WERI-Rb-1 (cell line): ENCODE measurements at regions not wholly inside any gene's neighbourhood (a gene's known extent, or its start where the extent isn't known, plus 50 kb on each side); places are given as distances from the start of the nearest gene placed in this dataset.

Experiments used
- DNase-seq: peaks from one replicate; pipeline ENCODE4 v3.0.0-alpha.2; 2020
- H3K27ac ChIP-seq: fragments of 250-450 bp; sonication (Bioruptor Pico); 2 replicates; pipeline ENCODE4 v1.5.1; 2020; ENCODE audit warnings: mild to moderate bottlenecking, moderate library complexity
- H3K27me3 ChIP-seq: fragments of 250-450 bp; sonication (Bioruptor Pico); 2 replicates; pipeline ENCODE4 v1.5.1; 2021; ENCODE audit warnings: mild to moderate bottlenecking, low read depth, moderate library complexity; ENCODE audit not compliant: insufficient read depth, severe bottlenecking
- H3K36me3 ChIP-seq: fragments of 250-450 bp; sonication (Bioruptor Pico); 2 replicates; pipeline ENCODE4 v1.5.1; 2020; ENCODE audit warnings: mild to moderate bottlenecking, moderate library complexity
- H3K4me3 ChIP-seq: 2 replicates; pipeline ENCODE4 v1.5.1; 2011; ENCODE audit warnings: low read depth, mild to moderate bottlenecking, control low read depth, low read length
- H3K9me3 ChIP-seq: fragments of 250-450 bp; sonication (Bioruptor Pico); 2 replicates; pipeline ENCODE4 v1.5.1; 2021; ENCODE audit warnings: mild to moderate bottlenecking, moderate library complexity; ENCODE audit not compliant: severe bottlenecking
- TF ChIP-seq, protein P1 (sequence below): IDR thresholded peaks from 2 replicates; pipeline ENCODE4 v1.5.1; 2011; ENCODE audit warnings: low read depth, mild to moderate bottlenecking, control low read depth, inconsistent platforms, low read length

GRCh38 chr5:106680330-106680729, 990.4 kb downstream of the EFNA5 start:
- Histone ChIP-seq H3K36me3 (no peaks in the 10 kb centered on the region), H3K9me3 (peaks cover 4% of the 10 kb centered on the region), H3K27me3 (no peaks in the 10 kb centered on the region), H3K4me3 (no peak overlapping the region), H3K27ac (no peak overlapping the region)
- no peak for DNase-seq
- TF ChIP-seq, protein P1, sequence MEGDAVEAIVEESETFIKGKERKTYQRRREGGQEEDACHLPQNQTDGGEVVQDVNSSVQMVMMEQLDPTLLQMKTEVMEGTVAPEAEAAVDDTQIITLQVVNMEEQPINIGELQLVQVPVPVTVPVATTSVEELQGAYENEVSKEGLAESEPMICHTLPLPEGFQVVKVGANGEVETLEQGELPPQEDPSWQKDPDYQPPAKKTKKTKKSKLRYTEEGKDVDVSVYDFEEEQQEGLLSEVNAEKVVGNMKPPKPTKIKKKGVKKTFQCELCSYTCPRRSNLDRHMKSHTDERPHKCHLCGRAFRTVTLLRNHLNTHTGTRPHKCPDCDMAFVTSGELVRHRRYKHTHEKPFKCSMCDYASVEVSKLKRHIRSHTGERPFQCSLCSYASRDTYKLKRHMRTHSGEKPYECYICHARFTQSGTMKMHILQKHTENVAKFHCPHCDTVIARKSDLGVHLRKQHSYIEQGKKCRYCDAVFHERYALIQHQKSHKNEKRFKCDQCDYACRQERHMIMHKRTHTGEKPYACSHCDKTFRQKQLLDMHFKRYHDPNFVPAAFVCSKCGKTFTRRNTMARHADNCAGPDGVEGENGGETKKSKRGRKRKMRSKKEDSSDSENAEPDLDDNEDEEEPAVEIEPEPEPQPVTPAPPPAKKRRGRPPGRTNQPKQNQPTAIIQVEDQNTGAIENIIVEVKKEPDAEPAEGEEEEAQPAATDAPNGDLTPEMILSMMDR: no peak

DNA sequence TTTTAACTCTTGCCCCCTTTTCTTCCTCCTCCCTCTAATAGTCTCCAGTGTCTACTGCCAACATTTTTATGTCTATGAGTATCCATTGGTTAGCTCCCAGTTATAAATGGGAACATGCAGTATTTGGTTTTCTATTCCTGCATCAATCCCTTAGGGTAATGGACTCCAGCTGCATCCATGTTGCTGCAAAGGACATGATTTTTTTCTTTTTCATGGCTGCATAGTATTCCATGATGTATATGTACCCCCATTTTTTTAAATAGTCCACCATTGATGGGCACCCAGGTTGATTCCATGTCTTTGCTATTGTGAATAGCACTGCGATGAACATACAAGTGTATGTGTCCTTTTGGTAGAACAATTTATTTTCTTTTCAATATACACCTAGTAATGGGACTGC, 993.7 kb downstream of the EFNA5 start:
- DNase-seq: no peak
- TF ChIP-seq, protein P1: no peak
- Histone ChIP-seq H3K36me3 (no peaks in the 10 kb centered on the region), H3K4me3 (no peak overlapping the region), H3K27ac (no peak overlapping the region), H3K27me3 (no peaks in the 10 kb centered on the region), H3K9me3 (peaks cover 4% of the 10 kb centered on the region)

DNA sequence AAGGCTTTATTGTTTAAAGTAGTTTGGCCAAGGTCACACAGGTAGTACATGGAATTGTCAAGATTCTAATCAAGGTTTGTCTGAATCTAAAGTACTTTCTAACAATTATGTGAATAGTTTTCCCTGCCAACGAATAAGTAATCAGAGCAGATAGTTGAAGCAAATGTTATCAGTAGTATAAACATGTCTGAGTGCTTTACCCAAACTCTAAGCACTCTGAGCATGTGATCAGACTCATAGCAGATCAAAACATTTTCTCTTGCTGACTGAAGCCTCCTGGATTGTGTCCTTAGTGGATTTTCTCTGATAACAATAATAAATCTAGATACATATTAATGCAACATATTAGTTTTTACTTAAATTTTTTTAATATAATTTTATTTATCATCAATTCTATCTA, 995.0 kb downstream of the EFNA5 start:
- no peaks in the 10 kb centered on the region for H3K36me3 ChIP-seq
- no peak overlapping the region for H3K27ac ChIP-seq
- no peaks in the 10 kb centered on the region for H3K27me3 ChIP-seq
- TF ChIP-seq, protein P1: no peak
- H3K9me3 ChIP-seq: peaks cover 4% of the 10 kb centered on the region
- no peak for DNase-seq
- no peak overlapping the region for H3K4me3 ChIP-seq

DNA sequence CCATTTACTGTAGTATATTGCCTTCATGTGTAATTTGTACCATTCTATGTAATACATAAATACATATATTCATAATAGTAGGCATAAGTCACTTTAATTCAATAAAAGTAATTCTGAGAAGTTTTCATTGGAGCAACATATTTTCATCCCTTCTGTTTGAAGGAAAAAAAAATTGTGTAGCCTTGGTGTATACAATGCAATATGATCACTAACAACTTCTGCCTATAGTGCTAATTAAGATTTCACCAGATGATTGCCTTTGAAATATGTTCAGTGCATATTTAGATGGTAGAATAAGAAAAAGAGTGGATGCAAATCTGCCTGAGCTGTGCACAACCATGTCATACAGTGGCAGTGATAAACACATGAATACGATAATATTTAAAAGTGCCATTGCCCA, 996.8 kb downstream of the EFNA5 start:
- TF ChIP-seq, protein P1: no peak
- Histone ChIP-seq H3K27ac (no peak overlapping the region), H3K27me3 (no peaks in the 10 kb centered on the region), H3K4me3 (no peak overlapping the region), H3K9me3 (peaks cover 4% of the 10 kb centered on the region), H3K36me3 (no peaks in the 10 kb centered on the region)
- no peak for DNase-seq

DNA sequence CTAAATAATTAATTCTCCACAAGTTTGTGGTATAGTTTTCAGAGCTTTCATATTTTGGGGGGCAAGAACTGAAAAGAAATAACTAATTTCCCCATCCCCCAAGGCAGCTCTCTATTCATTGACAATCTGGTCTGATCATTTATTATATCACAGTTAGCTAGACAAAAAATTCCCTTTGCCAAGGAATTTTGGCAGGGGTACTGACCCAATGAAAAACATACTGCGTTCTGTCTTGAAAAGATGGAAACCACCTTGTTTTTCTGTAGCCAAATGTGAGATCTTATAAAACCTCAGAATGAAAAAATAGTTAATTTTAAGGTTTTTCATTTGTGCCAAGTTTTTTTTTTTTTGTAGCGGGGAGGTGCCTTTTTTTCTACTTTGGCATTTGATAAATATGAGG, 1008.9 kb downstream of the EFNA5 start:
- Histone ChIP-seq H3K27me3 (no peaks in the 10 kb centered on the region), H3K4me3 (no peak overlapping the region), H3K9me3 (no peaks in the 10 kb centered on the region), H3K27ac (no peak overlapping the region), H3K36me3 (no peaks in the 10 kb centered on the region)
- no peak for DNase-seq
- TF ChIP-seq, protein P1: no peak

DNA sequence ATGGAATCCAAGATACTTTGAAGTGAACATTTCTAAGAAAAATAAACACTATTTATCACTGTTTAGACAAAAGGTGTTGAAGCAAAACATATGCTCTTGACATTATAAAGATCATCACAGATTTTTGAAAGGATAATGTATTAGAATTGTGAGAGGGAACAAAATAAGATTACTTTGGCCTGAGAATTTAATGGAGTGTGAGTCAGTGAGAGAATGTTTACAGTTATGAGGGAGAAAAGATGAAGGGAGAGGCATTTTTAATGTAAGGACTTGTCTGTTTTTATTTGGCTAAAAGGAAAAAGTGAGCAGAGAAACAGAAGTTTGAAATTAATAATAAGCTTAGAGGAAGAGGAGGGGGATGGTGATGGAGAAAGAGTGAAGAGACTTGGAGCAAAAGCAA, 1010.1 kb downstream of the EFNA5 start:
- no peaks in the 10 kb centered on the region for H3K36me3 ChIP-seq
- H3K27ac ChIP-seq: no peak overlapping the region
- no peak for DNase-seq
- no peaks in the 10 kb centered on the region for H3K9me3 ChIP-seq
- no peaks in the 10 kb centered on the region for H3K27me3 ChIP-seq
- H3K4me3 ChIP-seq: no peak overlapping the region
- TF ChIP-seq, protein P1: no peak
